DOHH2 (cell line): ENCODE measurements at regions not wholly inside any gene's neighbourhood (a gene's known extent, or its start where the extent isn't known, plus 50 kb on each side); places are given as distances from the start of the nearest gene placed in this dataset.

Source experiments
- H3F3A ChIP-seq: fragments of 200-600 bp; sonication (generic), shearing (Covaris generic); 2 replicates; pipeline ENCODE4 v1.6.0; 2016; ENCODE audit warnings: antibody characterized with exemption, mild to moderate bottlenecking; ENCODE audit not compliant: control insufficient read depth, insufficient read depth
- H3K27ac ChIP-seq: fragments of 200-600 bp; sonication (generic); 2 replicates; pipeline ENCODE4 v1.5.1; 2014; ENCODE audit warnings: low read depth, mild to moderate bottlenecking, low read length, moderate library complexity
- H3K27me3 ChIP-seq: fragments of 200-600 bp; sonication (generic); 2 replicates; pipeline ENCODE4 v1.6.1; 2014; ENCODE audit warnings: mild to moderate bottlenecking, low read length, mixed read lengths; ENCODE audit not compliant: control insufficient read depth
- H3K36me3 ChIP-seq: fragments of 200-600 bp; sonication (generic); 2 replicates; pipeline ENCODE4 v1.6.1; 2014; ENCODE audit warnings: mild to moderate bottlenecking, low read length, moderate library complexity, mixed read lengths; ENCODE audit not compliant: control insufficient read depth
- H3K4me1 ChIP-seq: fragments of 200-600 bp; sonication (generic); 2 replicates; pipeline ENCODE4 v1.6.1; 2014; ENCODE audit warnings: mild to moderate bottlenecking, low read length, mixed read lengths; ENCODE audit not compliant: control insufficient read depth
- H3K4me2 ChIP-seq: fragments of 200-600 bp; sonication (generic); 2 replicates; pipeline ENCODE4 v1.6.0; 2014; ENCODE audit warnings: mild to moderate bottlenecking, low read length, moderate library complexity
- H3K4me3 ChIP-seq: fragments of 200-600 bp; sonication (generic); 2 replicates; pipeline ENCODE4 v1.5.1; 2014; ENCODE audit warnings: mild to moderate bottlenecking, low read length, mixed read lengths
- H3K79me2 ChIP-seq: fragments of 200-600 bp; sonication (generic); 2 replicates; pipeline ENCODE4 v1.6.1; 2014; ENCODE audit warnings: mild to moderate bottlenecking, low read length, mixed read lengths; ENCODE audit not compliant: control insufficient read depth
- H3K9me2 ChIP-seq: fragments of 200-600 bp; sonication (generic); replicated peaks from 2 replicates; pipeline ENCODE4 v1.6.1; 2014; ENCODE audit warnings: mild to moderate bottlenecking, low read length, mixed read lengths; ENCODE audit not compliant: control insufficient read depth
- H3K9me3 ChIP-seq: fragments of 200-600 bp; sonication (generic); 2 replicates; pipeline ENCODE4 v1.6.1; 2014; ENCODE audit warnings: antibody characterized with exemption, low read length, mixed read lengths; ENCODE audit not compliant: control insufficient read depth, insufficient read depth
- H4K20me1 ChIP-seq: fragments of 200-600 bp; sonication (generic); 2 replicates; pipeline ENCODE4 v1.6.0; 2014; ENCODE audit warnings: low read depth, mild to moderate bottlenecking, antibody characterized with exemption, low read length, moderate library complexity; ENCODE audit not compliant: control insufficient read depth, insufficient read depth
- CTCF ChIP-seq: fragments of 200-600 bp; sonication (generic); IDR thresholded peaks from one replicate; pipeline ENCODE4 v1.5.1; 2014; ENCODE audit warnings: antibody characterized with exemption, mild to moderate bottlenecking, low read depth, low read length; ENCODE audit not compliant: poor library complexity, severe bottlenecking
- EZH2phosphoT487 ChIP-seq: fragments of 200-600 bp; sonication (generic); IDR thresholded peaks from 2 replicates; pipeline ENCODE4 v1.6.1; 2017; ENCODE audit warnings: borderline replicate concordance, mild to moderate bottlenecking, antibody characterized with exemption, low read length, moderate library complexity, mixed read lengths

GRCh38 chr6:140931581-140931980 is 1201.1 kb upstream of the GJE1 start:
- no peak overlapping the region for H3K27ac ChIP-seq
- H3K9me3 ChIP-seq: no peaks in the 10 kb centered on the region
- no peaks in the 10 kb centered on the region for H3K79me2 ChIP-seq
- no peak overlapping the region for H3K4me3 ChIP-seq
- no peaks in the 10 kb centered on the region for H4K20me1 ChIP-seq
- H3K36me3 ChIP-seq: no peaks in the 10 kb centered on the region
- TF ChIP-seq CTCF (no peak), EZH2phosphoT487 (no peak)
- H3F3A ChIP-seq: no peaks in the 10 kb centered on the region
- H3K27me3 ChIP-seq: no peaks in the 10 kb centered on the region
- H3K9me2 ChIP-seq: no peaks in the 10 kb centered on the region
- H3K4me2 ChIP-seq: no peak overlapping the region
- no peaks in the 10 kb centered on the region for H3K4me1 ChIP-seq

- Histone ChIP-seq H4K20me1 (no peaks in the 10 kb centered on the region), H3K79me2 (no peaks in the 10 kb centered on the region), H3K9me2 (no peaks in the 10 kb centered on the region), H3K27me3 (no peaks in the 10 kb centered on the region), H3F3A (no peaks in the 10 kb centered on the region), H3K4me2 (no peak overlapping the region), H3K27ac (no peak overlapping the region), H3K36me3 (no peaks in the 10 kb centered on the region), H3K9me3 (no peaks in the 10 kb centered on the region), H3K4me1 (no peaks in the 10 kb centered on the region), H3K4me3 (no peak overlapping the region)
- no peak for TF ChIP-seq EZH2phosphoT487
- TF ChIP-seq CTCF: no peak
Observed at GRCh38 chr6:140929121-140929520, 1203.6 kb upstream of the GJE1 start.

GRCh38 chr6:140923048-140923447 is 1209.7 kb upstream of the GJE1 start:
- H3F3A ChIP-seq: no peaks in the 10 kb centered on the region
- H3K36me3 ChIP-seq: no peaks in the 10 kb centered on the region
- TF ChIP-seq CTCF: no peak
- no peak for TF ChIP-seq EZH2phosphoT487
- H3K79me2 ChIP-seq: no peaks in the 10 kb centered on the region
- H3K4me1 ChIP-seq: no peaks in the 10 kb centered on the region
- H3K4me2 ChIP-seq: no peak overlapping the region
- H3K4me3 ChIP-seq: no peak overlapping the region
- H3K27ac ChIP-seq: no peak overlapping the region
- no peaks in the 10 kb centered on the region for H3K27me3 ChIP-seq
- no peaks in the 10 kb centered on the region for H3K9me2 ChIP-seq
- no peaks in the 10 kb centered on the region for H4K20me1 ChIP-seq
- no peaks in the 10 kb centered on the region for H3K9me3 ChIP-seq
